ENCODE measurements at regions not wholly inside any gene's neighbourhood (a gene's known extent, or its start where the extent isn't known, plus 50 kb on each side); places are given as distances from the start of the nearest gene placed in this dataset.

- FAIRE-seq (no peak), DNase-seq (ENCODE audit: insufficient read length, low spot score) (no peak)
- TF ChIP-seq, protein P1, sequence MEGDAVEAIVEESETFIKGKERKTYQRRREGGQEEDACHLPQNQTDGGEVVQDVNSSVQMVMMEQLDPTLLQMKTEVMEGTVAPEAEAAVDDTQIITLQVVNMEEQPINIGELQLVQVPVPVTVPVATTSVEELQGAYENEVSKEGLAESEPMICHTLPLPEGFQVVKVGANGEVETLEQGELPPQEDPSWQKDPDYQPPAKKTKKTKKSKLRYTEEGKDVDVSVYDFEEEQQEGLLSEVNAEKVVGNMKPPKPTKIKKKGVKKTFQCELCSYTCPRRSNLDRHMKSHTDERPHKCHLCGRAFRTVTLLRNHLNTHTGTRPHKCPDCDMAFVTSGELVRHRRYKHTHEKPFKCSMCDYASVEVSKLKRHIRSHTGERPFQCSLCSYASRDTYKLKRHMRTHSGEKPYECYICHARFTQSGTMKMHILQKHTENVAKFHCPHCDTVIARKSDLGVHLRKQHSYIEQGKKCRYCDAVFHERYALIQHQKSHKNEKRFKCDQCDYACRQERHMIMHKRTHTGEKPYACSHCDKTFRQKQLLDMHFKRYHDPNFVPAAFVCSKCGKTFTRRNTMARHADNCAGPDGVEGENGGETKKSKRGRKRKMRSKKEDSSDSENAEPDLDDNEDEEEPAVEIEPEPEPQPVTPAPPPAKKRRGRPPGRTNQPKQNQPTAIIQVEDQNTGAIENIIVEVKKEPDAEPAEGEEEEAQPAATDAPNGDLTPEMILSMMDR (IDR thresholded peaks at IDR 0.05; ENCODE audit: insufficient read depth, missing control alignments), result no peak
These were observed 507.4 kb upstream of the RAG2 start for GRCh38 chr11:37105427-37105826.

- DNase-seq (ENCODE audit: insufficient read length, low spot score), result no peak
- FAIRE-seq, result no peak
- TF ChIP-seq, protein P1 (IDR thresholded peaks at IDR 0.05; ENCODE audit: insufficient read depth, missing control alignments), result no peak
These were observed 506.3 kb upstream of the RAG2 start for GRCh38 chr11:37104380-37104779.

GRCh38 chr11:37100008-37100407 is 502.0 kb upstream of the RAG2 start:
- no peak for FAIRE-seq
- TF ChIP-seq, protein P1 (IDR thresholded peaks at IDR 0.05; ENCODE audit: insufficient read depth, missing control alignments), result no peak
- no peak for DNase-seq (ENCODE audit: insufficient read length, low spot score)

DNA sequence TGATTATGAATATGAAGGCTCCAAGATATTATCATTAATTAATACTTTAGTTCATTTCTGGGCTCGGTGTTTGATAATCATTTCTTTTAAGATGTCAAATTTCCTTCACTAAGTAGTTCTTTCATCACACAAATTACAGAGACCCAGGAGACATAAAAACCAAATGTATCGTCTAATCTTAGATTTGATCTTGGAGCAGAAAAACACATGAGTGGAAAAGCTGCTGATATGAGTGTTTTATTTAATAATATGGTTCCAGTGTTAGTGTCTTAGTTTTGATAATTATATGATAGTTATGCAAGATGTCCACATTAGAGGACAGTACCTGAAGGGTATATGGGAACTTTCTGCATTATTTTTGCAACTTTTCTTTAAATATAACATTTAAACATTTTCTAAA is 494.5 kb upstream of the RAG2 start:
- no peak for DNase-seq (ENCODE audit: insufficient read length, low spot score)
- no peak for FAIRE-seq
- TF ChIP-seq, protein P1 (IDR thresholded peaks at IDR 0.05; ENCODE audit: insufficient read depth, missing control alignments), result no peak

DNA sequence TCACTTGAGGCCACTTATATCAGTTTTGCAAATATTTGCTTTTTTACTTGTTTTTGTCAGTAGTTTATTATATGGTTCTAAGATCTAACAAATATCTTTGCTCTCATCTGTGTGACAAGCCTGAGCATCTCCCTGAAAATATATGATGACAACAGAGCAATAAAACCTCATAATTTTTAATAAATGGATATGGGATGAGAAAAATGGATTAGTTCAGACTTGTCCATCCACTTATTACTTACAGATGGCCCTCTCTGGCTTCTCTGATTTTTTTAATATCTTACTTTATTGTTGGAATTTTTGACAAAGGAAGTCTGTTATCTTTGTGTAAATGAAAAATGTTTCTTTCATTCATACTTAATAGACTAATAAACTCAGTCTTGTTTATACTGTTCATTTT is 491.4 kb upstream of the RAG2 start:
- no peak for FAIRE-seq
- TF ChIP-seq, protein P1 (IDR thresholded peaks at IDR 0.05; ENCODE audit: insufficient read depth, missing control alignments), result no peak
- no peak for DNase-seq (ENCODE audit: insufficient read length, low spot score)

GRCh38 chr11:37088573-37088910 is 490.5 kb upstream of the RAG2 start:
- FAIRE-seq (no peak), DNase-seq (ENCODE audit: insufficient read length, low spot score) (no peak)
- TF ChIP-seq, protein P1 (IDR thresholded peaks at IDR 0.05; ENCODE audit: insufficient read depth, missing control alignments), result no peak

DNA sequence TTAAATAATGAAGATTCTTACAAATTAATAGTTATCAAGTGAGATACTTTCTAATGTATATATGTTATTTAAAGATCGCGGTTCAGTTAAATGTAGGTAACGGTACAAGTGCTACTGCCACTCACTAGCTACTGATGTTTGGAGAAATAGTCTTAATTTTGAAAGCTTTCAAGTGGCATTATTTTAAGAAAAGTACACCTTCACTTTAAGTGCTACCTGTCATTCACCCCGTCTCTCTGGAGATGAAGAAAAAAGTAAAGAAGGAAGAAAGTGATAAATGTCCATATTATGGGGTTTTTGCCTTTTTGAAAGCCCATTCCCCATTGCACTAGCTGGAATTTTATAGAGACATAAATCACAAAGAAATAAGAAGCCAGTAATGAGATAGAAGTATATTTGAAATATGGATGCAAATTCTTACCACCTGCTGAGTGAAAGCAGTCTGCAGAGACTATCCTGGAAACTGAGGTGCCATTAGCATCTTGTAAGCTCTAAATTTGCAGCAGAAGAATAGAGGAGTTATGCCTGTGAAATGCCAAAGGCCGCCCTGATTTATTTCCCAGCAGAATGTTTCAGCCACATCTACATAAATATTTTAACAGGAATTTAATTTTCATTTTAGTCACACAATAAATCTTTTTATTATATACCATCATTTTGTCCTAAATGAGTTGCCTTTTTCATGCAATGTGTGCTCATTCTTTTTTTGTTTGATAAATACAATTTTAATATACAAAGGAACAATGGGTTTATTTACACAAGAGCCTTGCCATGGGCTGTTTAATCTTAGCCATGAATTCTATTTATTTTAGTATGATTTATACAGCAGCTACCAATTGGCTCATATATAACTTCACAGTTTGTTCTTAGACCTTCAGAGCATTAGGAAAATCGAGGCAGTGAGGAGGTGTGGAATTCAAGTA is 489.9 kb upstream of the RAG2 start:
- DNase-seq (ENCODE audit: insufficient read length, low spot score), result no peak
- no peak for FAIRE-seq
- TF ChIP-seq, protein P1 (IDR thresholded peaks at IDR 0.05; ENCODE audit: insufficient read depth, missing control alignments), result no peak
